Peyer's patch (tissue), 4 donors: ENCODE measurements at regions not wholly inside any gene's neighbourhood (a gene's known extent, or its start where the extent isn't known, plus 50 kb on each side); places are given as distances from the start of the nearest gene placed in this dataset.

Experiments used
- CTCF ChIP-seq, 6 experiments: fragments of 450-650 bp in 4 of 6; fragments of 200-600 bp in 2 of 6; sonication (generic) in 1 of 6; IDR thresholded peaks; one replicate each; pipeline ENCODE4 v1.5.1; 2017 to 2019; ENCODE audit warnings: antibody characterized with exemption in 6 of 6, mild to moderate bottlenecking in 3 of 6, moderate library complexity in 1 of 6
- POLR2A ChIP-seq, 2 donors: fragments of 450-650 bp; IDR thresholded peaks; one replicate each; pipeline ENCODE4 v1.5.1; 2017; ENCODE audit warnings: antibody characterized with exemption in 2 of 2, mild to moderate bottlenecking in 2 of 2, moderate library complexity in 2 of 2

GRCh38 chr6:11890209-11890608, 111.6 kb upstream of the ADTRP start:
- TF ChIP-seq CTCF (IDR thresholded peaks at IDR 0.05) (no peak), POLR2A (IDR thresholded peaks at IDR 0.05) (no peak)
